HG03565 (cell line): ENCODE measurements at regions not wholly inside any gene's neighbourhood (a gene's known extent, or its start where the extent isn't known, plus 50 kb on each side); places are given as distances from the start of the nearest gene placed in this dataset.
A peak's percentile ranks its signal among the peaks of the same experiment; 100 is the strongest.
"Not testable (repeated sequence)": the region's sequence is repeated elsewhere in the genome, so short reads cannot be mapped to it uniquely, and the experiment has no call there.

Experiments
- ATAC-seq: cut with Tn5 transposase; IDR thresholded peaks from one replicate; pipeline ENCODE4 v1.9.1; 2021; ENCODE audit warnings: mild to moderate bottlenecking, moderate library complexity; ENCODE audit not compliant: unreplicated experiment

DNA sequence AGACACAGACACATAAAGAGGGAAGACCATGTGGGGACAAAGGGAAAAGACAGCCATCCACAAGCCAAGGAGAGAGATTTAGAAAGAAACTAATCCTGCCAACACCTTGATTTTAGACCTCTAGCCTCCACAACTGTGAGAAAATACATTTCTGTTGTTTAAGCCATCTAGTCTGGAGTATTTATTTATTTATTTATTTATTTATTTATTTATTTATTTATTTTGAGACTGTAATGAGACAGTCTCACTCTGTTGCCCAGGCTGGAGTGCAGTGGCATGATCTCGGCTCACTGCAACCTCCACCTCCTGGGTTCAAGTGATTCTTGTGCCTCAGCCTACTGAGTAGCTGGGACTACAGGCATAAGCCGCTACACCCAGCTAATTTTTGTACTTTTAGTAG is 259.3 kb downstream of the PARM1 start:
- not testable (repeated sequence) for ATAC-seq

DNA sequence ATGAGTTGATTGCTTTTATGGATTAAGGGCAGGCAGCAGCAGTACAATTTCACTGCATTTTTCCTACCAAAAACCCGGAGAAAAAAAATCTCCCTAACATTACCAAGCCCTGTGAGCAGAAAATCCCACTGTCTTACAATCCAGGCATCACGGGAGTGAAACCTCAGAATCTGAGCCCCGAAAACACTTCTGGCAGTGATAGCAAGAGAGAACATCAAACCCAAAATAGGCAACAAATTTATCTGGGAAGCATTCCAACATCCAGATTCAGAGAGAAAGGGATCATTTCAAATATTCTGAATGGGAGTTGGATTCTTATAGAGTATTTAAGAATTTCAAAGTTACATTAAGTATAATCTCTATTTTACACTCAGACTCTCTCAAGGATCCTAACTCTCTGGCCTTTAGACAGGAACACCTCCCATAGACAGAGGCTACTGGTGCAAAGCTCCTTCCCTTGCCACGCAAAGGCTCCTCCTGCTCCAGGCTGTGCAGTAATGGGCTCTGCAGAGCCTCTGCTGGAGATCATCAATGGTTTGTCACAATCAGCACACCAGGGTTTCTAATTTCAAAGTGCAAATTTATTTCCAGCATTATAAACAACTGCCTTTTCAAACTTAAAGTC is 256.9 kb downstream of the PARM1 start:
- no peak for ATAC-seq

DNA sequence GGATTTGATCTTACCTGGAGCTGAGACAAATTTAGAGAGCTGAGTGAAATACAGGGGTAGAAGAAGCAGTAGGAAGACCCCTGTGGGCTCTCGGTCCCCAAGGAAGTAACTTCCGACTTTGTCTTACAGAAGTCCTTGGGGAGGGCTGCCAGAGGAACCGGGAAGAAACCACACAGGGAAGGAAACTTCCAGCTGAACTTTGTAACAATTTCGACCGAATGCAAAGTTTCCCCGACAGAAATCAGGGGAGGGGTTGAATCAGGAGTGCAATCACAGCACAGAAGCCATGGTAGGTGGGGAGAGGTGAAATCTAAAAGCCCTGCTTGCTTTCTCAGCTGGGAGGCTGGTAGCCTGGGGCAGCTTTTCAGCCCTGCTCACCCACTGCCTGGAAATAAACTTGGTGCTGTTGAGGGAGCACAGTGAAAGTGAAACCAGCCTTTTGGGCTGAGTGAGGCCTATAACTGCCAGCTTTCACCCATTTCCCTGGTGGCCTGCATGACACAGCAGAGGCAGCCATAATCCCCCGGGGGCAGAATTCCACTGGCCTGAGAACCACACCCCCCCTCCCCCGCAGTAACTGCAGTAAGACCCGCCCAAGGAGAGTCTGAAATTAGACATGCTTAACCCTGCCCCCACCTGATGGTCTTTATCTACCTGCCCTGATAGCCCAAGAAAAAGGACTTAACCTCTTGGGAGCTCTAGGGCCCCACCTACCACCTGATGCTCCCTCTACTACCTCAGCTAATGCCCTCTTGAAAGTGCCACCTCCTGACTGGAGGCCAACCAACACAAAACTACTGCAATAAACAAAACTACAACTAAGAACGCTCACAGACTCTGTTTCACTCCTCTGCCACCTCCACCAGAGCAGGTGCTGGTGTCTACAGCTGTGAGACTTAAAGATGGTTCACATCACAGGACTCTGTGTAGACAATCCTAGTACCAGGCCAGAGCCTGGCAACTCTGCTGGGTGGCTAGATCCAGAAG is 248.2 kb downstream of the PARM1 start:
- peak; percentile 89 for ATAC-seq

DNA sequence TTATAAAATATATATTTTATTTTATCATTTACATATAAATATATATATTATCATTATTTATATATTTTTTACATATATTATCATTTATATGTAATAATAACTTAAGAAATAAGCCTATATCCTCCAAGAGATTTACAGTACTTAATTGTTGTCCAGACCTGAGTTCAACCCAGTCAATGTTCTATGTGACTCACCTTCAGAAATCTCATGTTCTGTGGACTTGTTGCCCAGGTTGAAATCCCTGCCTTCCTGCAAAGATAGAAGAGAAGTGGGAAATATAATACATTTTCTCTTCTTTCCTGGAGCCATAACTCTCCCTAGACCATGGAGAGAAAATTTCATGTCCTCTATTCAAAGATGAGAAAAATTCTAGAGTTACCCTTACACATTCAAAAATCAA is 247.3 kb downstream of the PARM1 start:
- no peak for ATAC-seq

DNA sequence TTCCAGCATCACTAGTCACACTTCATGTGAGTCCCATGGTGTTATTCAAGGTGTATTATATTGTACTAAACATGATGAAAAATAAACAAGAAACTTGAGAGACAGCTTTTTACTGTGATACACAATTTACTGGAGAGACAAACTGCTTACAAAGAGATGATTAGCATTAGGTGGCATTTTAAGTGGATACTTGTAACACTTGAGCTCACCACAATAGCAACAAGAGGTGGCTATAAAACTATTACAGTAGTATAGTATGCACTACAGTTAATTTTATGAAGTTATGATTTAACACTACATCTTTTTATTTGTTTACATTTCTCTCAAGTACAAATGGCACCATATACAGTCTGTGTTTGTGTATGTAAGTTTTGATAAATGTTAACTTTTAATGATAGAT is 246.6 kb downstream of the PARM1 start:
- no peak for ATAC-seq

DNA sequence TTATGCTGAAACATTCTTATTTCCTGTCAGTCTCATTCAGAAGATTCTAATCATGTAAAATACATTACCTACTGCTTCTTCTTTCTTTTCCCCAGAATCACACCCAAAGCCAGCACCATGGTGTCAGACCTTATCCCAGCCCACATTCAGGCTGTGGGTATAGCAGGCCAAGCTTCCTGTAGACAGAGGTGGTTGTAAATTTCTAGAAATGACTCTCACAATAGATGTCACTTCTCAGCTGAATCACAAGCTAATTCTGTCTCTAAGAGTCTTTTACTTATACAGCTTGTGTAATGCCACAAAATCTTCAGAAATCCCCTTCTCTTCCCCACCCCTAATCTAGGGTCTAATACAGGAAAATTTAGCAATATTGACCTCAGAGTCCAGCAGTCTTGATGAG is 239.6 kb downstream of the PARM1 start:
- peak; percentile 98 for ATAC-seq

DNA sequence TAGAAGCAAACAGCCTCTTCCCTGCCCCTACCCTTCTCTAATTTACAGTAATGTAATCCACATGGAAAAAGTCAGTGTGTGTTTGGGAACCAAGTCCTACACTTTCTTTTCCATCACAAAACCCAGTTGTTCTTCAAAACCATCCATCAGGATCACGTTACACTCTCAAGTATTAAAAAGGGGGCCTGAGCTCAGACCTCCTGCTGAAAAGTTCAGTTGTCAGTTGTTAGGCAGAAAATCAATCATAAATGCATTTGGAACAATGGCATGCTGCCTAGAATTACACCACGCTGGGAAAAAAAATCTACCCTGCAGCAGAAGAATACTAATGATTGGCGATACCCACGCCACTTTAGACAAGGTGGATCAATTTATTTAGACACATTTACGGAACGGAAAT is 236.5 kb downstream of the PARM1 start:
- no peak for ATAC-seq

DNA sequence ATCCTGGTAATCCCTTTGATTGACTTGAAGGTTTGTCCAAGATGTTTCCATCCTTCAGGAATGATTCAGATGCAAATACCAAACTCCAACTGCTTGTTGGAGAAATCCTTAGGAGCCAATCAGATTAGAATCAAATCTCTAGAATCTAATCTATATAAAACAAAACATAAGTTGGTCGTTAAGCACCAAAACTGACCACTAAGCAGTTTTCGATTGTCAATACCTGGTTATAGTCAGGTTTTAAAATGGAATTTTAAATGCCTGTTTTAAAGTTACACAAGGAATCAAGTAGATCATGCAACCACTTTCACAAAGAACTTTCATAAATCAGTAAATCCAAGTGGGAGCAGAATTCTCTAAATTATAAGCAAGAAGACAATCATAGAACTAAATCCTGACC is 236.1 kb downstream of the PARM1 start:
- ATAC-seq: no peak

DNA sequence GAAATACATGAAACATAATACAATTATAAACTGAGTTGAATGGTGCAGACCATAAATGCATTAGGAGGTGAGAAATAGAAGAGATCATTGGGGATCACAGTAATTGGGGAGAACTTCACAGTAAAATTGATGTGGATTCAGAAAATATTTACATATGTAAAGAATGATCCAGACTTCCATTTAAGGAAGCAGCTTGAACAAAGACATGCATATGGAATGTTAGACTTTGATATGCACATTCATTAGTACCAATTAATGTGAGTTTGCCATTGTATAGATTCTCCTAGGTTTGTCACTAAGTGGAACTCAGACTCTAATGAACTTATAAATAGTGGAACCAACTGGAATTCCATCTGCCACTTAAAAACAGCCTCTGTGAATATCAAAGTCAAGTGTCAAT is 235.6 kb downstream of the PARM1 start:
- no peak for ATAC-seq

DNA sequence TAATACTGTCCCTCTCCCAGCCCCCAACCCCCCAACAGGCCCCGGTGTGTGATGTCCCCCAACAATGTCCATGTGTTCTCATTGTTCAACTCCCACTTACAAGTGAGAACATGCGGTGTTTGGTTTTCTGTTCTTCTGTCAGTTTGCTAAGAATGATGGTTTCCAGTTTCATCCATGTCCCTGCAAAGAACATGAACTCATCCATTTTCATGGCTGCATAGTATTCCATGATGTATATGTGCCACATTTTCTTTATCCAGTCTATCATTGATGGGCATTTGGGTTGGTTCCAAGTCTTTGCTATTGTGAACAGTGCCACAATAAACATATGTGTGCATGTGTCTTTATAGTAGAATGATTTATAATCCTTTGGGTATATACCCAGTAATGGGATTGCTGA is 232.2 kb downstream of the PARM1 start:
- ATAC-seq: not testable (repeated sequence)

DNA sequence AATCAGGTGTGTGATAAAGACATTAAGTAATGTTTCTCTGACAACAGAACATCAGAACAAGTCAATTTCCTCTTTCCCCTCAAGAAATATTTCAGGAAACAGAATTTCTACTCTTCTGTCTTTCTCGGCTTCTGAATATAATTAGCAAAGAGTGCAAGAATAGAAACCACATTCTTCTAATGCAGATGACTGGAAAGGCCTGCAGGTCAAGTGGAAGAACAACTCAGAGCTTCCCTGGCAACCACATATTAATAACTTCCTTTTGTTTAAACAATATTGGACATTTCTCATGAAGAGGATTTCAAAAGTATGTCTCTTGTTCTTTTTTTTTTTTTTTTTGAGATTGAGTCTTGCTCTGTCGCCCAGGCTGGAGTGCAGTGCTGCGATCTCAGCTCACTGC is 225.5 kb downstream of the PARM1 start:
- no peak for ATAC-seq

DNA sequence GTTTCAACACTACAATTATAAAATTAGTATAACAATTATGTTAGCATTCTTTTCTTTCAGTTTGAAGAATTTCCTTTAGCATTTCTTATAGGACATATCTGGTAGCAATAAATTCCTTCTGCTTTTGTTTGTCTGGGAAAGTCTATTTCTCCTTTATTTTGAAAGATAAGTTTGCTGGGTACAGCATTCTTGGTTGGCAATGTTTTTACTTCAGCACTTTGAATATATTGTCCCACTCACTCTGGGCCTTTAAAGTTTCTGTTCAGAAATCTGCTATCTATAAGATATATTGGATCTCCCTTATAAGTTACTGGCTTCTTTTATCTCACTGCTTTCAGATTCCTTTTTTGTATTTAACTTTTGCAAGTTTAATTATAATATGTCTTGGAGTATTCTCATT is 222.1 kb downstream of the PARM1 start:
- no peak for ATAC-seq

DNA sequence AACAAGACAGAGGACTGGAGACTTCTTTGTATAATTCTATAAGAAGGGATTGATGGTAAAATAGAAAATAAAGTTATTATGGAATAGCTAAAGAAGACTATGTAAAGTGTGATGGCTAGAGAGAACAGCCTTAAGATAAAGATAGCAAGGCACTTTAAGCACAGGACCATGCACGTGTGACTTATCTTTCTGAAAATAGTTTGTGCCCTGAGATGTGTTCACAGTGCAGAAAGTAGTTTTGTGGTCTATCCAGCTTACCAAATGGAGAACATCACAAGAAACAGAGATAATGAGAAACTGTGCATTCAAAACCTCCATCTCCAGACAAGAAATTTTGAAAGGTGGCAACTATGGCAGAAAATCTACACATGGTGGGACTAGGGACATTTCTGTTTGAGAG is 213.3 kb downstream of the PARM1 start:
- ATAC-seq: no peak

DNA sequence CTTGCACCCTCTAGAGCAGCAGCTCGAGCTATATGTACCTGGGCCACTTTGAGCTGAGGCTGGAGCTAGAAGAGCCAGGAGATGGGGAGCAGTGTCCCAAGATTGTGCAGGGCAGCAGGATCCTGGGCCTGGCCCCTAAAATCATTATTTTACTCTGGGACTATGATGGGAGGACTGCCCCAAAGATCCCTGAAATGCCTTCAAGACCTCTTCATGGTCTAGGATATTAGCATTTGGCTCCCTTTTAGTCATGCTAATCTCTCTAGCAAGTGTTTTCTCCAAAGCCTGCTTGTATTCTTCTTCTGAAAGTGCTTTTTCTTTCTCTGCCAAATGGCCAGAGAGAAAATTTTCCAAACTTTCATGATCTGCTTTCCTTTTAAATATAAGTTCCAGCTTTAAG is 211.6 kb downstream of the PARM1 start:
- ATAC-seq: no peak

DNA sequence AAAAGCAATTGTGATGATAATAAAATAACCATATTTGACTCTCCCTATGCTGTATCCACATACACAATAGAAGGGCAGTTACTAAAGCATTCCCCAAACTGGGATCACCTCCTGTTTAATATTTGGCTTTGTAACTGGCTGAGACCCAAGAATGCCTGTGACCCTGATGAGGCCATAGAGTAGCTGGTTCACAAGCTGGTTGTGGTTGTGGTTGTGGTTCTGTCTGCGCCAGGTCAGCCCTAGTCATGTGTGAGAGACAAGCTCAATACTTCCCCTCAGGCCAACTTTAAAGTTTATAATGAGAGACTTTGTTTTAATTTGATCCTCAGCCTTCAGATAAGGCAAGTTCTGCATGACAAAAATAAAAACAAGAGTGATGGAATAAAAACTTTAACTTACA is 209.9 kb downstream of the PARM1 start:
- no peak for ATAC-seq

DNA sequence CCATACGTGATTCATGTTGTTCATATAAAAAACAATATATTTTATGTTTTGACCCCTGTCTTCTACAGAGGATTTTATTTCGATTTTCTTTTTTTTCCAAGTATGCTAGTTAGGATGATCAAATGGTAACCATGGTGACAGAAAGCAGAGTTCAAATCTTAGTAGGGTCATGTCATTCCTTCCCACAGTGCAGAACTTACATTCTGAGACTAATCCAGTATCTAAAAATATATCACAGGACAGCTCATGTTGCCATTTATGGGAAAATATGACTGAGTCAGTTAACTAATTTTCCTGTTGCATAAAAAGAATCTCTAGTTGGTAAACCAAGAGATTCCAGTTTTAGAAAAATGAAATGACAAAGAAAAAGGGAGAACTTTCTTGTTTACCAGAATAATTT is 209.5 kb downstream of the PARM1 start:
- no peak for ATAC-seq

DNA sequence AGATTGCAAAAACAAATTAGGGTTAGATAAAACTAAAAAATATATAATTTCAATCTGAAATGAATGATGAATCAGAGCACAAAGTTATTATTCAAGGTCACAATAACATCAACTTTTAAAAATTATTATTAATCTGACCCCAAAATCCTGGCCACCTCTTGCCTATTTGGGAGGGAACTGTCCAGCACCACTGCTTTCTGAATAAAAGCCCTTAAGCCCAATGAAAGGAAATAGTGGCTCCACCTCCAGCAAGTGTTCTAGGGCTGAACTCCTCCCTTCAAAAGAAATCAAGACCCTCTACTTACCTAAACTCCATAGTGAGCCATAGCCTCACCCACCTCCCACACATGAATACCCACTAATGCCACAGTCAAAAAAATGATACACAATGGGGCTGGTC is 208.2 kb downstream of the PARM1 start:
- ATAC-seq: no peak

DNA sequence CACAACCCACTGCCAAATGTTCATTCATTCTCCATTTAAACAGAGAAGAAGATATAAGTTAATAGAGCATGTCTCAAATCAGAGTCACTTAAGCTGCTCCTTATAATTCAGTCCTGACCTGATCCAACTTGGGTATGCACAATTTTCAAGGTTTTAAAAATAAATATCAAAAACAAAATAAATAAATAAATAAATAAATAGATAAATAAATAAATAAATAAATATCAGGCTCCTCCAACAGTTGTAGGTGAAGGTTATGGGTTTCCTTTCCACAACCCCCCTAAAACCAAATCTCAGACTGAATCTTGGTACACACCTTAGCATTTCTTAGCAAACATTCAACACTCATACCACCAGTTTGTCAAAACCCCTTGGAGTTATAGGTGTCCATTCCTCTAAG is 204.4 kb downstream of the PARM1 start:
- no peak for ATAC-seq

DNA sequence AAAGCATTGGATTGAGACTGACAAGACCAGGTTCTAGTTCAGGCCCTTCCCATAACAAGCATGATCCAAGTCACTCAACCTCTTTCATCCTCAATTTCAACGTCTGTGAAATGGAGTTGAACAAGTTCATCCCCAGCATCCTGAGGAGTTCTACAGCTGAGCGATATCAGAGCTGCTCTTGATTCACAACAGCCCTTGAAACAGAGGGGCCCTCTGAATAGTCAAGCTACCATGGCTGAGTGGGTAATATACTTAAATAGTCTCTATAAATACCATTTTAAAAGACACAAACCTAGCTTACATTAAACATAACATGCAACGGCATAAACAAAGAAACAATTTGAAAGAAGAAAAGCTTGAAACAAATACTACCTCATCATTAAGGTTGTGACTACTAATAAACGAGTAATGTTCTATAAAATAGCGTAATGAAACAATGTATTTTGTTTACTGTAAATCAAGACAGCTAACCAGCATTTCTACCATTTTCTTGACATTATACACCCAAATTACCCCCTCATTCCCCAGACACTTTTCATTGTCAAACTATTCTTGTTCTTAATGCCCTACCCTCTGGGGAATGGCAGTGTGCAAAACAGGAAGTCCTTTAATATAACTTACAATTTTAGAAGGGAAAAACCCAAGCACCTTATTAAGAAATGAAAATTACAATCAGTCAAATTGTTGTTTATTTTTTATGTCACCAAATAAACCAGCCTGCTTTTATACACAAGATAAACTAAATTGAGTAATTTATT is 202.3 kb downstream of the PARM1 start:
- peak; percentile 73 for ATAC-seq

DNA sequence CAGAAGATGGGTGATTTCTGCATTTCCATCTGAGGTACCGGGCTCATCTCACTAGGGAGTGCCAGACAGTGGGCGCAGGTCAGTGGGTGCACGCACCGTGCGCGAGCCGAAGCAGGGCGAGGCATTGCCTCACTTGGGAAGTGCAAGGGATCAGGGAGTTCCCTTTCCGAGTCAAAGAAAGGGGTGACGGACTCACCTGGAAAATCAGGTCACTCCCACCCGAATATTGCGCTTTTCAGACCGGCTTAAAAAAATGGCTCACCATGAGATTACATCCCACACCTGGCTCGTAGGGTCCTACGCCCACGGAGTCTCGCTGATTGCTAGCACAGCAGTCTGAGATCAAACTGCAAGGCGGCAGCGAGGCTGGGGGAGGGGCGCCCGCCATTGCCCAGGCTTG is 194.0 kb downstream of the PARM1 start:
- ATAC-seq: not testable (repeated sequence)

DNA sequence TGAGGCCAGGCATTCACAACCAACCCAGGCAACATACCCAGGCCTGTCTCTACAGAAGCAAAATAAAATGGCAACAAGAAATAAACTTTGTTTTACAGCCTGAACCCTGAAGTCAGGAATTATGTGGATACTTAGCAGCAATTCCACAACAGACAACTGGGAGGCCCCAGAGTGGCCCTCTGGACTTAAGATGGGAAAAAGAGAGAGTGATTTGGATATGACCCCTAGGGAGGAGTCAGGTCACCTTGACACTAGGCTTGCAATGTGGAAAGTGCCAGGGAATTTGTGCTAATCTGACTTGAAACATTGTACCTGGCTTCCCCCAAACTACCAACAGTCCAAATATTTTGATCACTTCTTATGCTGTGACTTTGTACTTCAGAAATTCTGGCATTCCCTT is 193.1 kb downstream of the PARM1 start:
- no peak for ATAC-seq
